Transverse colon (tissue), 4 donors: ENCODE measurements at regions not wholly inside any gene's neighbourhood (a gene's known extent, or its start where the extent isn't known, plus 50 kb on each side); places are given as distances from the start of the nearest gene placed in this dataset.

ENCODE experiments used
- EP300 ChIP-seq: sonication (generic); formaldehyde crosslinking; IDR thresholded peaks from one replicate; pipeline ENCODE4 v1.6.1; 2017; ENCODE audit warnings: antibody characterized with exemption, low read depth
- POLR2A ChIP-seq: fragments of 450-650 bp; IDR thresholded peaks from one replicate; pipeline ENCODE4 v1.6.1; 2016; ENCODE audit warnings: antibody characterized with exemption, mild to moderate bottlenecking, moderate library complexity
- POLR2AphosphoS5 ChIP-seq, 3 donors: sonication (generic); formaldehyde crosslinking; IDR thresholded peaks; one replicate each; pipeline ENCODE4 v1.6.1; 2016; ENCODE audit warnings: antibody characterized with exemption in 3 of 3
- TF ChIP-seq, protein P1 (sequence below), 5 experiments: fragments of 200-600 bp in 3 of 5; fragments of 450-650 bp in 2 of 5; sonication (generic) in 3 of 5; IDR thresholded peaks; 1 replicate in 2 of 5; 2 replicates in 3 of 5; pipeline ENCODE4 v1.5.1; 2016 to 2017; ENCODE audit warnings: antibody characterized with exemption in 5 of 5, inconsistent platforms in 3 of 5, mild to moderate bottlenecking in 2 of 5, moderate library complexity in 1 of 5

DNA sequence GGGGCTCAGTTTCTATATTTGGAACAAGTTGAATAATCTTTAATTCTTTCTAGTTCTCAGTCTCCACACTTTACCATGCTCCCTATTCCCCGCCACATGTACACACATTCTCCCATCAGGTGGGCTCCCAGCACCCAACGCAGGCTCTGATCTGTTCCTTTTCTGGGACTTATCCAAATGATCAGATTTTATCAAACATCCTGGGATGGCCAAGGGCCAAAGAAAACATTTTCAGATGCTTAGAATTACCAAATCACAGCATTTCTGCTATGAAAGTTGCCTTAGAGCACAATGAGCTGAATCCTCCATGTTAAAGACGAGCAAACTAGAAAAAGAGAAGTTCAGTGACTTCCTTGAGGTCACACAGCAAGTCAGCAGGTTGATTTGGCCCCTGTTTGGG is 153.4 kb downstream of the SEC61B start:
- TF ChIP-seq, protein P1, sequence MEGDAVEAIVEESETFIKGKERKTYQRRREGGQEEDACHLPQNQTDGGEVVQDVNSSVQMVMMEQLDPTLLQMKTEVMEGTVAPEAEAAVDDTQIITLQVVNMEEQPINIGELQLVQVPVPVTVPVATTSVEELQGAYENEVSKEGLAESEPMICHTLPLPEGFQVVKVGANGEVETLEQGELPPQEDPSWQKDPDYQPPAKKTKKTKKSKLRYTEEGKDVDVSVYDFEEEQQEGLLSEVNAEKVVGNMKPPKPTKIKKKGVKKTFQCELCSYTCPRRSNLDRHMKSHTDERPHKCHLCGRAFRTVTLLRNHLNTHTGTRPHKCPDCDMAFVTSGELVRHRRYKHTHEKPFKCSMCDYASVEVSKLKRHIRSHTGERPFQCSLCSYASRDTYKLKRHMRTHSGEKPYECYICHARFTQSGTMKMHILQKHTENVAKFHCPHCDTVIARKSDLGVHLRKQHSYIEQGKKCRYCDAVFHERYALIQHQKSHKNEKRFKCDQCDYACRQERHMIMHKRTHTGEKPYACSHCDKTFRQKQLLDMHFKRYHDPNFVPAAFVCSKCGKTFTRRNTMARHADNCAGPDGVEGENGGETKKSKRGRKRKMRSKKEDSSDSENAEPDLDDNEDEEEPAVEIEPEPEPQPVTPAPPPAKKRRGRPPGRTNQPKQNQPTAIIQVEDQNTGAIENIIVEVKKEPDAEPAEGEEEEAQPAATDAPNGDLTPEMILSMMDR (IDR thresholded peaks at IDR 0.05): no peak
- TF ChIP-seq EP300 (no peak), POLR2AphosphoS5 (IDR thresholded peaks at IDR 0.05) (no peak), POLR2A (no peak)
